GM21529 (cell line): ENCODE measurements at regions not wholly inside any gene's neighbourhood (a gene's known extent, or its start where the extent isn't known, plus 50 kb on each side); places are given as distances from the start of the nearest gene placed in this dataset.
"Not testable (repeated sequence)": the region's sequence is repeated elsewhere in the genome, so short reads cannot be mapped to it uniquely, and the experiment has no call there.

Experiments
- ATAC-seq: cut with Tn5 transposase; IDR thresholded peaks from one replicate; pipeline ENCODE4 v1.9.1; 2021; ENCODE audit not compliant: unreplicated experiment

GRCh38 chr10:65793738-65794425, 1132.0 kb upstream of the LRRTM3 start:
- ATAC-seq = no peak

- ATAC-seq = not testable (repeated sequence)
Measured at GRCh38 chr10:65794861-65795260, 1131.0 kb upstream of the LRRTM3 start.

GRCh38 chr10:65796472-65796871, 1129.4 kb upstream of the LRRTM3 start:
- ATAC-seq = no peak

GRCh38 chr10:65798133-65798532, 1127.7 kb upstream of the LRRTM3 start:
- no peak for ATAC-seq

DNA sequence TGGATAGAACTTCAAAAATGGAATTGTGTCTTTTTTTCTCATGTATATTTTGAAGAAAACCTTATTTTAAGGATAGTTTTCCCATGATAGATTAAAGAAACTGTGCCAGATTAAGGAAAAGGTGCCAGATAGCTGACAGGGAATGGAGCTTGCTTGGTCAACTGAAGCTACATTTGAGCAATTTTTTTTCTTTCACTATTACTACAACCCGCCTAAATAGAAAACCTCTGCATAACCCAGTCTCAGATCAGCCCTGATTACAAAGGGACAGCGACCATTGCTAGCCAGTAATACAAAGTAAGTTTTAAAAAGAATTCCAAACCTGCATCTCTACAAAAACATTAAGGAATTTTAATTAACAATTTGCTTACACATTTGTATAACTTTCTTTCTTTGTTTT, 1123.4 kb upstream of the LRRTM3 start:
- ATAC-seq = no peak

DNA sequence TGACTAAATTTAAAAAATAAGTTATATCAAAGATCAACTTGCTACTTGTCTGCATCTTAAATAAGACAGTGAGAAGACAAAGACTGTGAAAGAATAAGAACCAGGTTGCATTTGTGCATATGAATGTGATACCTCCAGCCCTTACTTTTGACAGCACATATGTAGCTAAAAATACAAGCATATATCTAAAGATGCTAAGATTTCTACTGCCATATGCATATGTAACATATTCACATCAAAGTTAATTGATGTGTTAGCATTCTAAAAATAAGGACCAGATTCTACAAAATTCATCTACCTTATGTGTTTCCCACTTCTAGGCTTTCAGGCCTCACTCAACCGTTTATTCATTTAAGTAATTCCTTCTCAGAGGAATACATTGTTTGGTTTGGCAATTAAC, 1120.3 kb upstream of the LRRTM3 start:
- no peak for ATAC-seq

- no peak for ATAC-seq
Measured at GRCh38 chr10:65805993-65806392, 1119.8 kb upstream of the LRRTM3 start.

DNA sequence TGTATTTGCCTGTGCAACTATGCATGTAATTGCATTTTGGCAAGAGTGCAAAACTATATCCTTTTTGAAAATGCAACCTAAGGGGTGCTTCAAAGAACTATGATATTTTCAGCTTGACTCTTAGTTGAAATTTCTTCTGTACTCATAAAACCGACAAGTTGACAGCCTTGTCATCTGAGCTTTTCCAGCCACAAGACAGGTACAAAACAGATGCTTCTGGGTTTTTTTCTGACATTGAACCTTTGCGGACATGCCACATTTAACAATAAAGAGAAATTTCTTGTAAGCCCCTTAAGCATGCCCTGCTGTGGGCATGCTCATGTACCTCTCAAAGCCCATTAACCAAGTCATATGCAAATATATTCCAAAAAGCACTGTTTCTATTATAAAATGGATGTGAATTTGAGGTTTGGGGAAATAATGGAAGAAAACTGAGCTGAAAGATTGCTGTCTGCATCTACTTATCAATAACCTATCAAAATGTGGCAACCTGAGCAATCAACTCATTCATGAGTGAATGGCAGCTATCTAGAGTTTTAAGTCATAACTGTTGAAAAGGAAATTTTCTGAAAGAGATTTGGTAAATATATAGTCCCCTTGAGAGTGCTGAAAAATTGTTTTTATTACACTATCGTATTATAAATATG, 1117.0 kb upstream of the LRRTM3 start:
- ATAC-seq = no peak

DNA sequence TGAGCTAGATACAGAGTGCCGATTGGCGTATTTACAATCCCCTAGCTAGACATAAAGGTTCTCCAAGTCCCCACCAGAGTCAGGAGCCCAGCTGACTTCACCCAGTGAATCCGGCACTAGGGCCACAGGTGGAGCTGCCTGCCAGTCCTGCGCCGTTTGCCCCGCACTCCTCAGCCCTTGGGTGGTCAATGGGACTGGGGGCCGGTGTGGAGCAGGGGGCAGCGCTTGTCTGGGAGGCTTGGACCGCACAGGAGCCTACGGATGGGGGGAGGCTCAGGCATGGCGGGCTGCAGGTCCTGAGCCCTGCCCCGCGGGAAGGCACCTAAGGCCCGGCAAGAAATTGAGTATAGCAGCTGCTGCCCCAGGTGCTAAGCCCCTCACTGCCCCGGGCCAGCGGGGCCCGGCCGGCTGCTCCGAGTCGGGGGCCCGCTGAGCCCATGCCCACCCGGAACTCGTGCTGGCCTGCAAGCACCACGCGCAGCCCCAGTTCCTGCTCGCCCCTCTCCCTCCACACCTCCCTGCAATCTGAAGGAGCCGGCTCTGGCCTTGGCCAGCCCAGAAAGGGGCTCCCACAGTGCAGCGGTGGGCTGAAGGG, 1113.8 kb upstream of the LRRTM3 start:
- no peak for ATAC-seq

DNA sequence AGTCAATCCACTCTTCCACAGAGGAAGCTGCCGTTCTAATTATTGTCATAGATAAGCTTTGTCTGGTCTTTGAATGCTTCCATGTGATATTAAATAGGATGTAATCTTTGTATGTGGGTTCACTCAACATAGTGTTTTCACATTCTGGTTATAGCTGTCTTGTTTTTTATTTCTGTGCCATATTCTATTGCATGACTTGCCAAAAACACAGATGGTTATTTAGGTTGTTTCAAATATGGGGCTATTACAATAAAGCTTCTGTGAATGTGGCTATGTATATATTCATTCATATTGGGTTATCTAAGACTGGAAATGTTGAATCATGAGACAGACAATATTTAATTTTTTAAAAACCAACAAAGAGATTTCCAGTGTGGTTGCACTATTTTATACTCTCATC, 1109.3 kb upstream of the LRRTM3 start:
- no peak for ATAC-seq

GRCh38 chr10:65818990-65819389, 1106.8 kb upstream of the LRRTM3 start:
- ATAC-seq = no peak

DNA sequence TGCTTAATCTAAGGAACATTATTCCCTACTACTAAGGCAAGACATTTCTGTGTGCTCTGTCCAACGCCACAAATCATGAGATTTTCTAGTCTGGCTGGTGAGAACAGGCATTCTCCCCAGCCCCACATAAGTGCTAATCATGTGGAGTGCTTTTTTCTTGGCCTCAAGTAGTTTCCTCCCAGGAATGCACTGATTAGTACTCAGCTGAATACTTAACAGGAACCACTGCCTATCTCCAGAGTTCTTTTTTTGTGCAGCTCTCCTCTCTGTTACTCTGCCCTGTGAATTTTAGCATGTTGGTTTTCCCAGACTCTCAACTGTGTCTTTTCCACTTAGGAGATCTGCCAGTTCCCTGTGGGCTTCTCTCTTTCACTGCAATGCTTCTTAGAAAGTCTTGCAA, 1098.5 kb upstream of the LRRTM3 start:
- ATAC-seq = no peak

- no peak for ATAC-seq
Measured at GRCh38 chr10:65838811-65839210, 1087.0 kb upstream of the LRRTM3 start.

GRCh38 chr10:65843203-65843602, 1082.6 kb upstream of the LRRTM3 start:
- ATAC-seq = no peak

- no peak for ATAC-seq
Measured at GRCh38 chr10:65845916-65846315, 1079.9 kb upstream of the LRRTM3 start.

- no peak for ATAC-seq
Measured at GRCh38 chr10:65846541-65846940, 1079.3 kb upstream of the LRRTM3 start.

- ATAC-seq = no peak
Measured at GRCh38 chr10:65846949-65847348, 1078.9 kb upstream of the LRRTM3 start.

- ATAC-seq = no peak
Measured at GRCh38 chr10:65847436-65848230, 1078.2 kb upstream of the LRRTM3 start.

GRCh38 chr10:65858841-65859240, 1067.0 kb upstream of the LRRTM3 start:
- ATAC-seq = no peak

DNA sequence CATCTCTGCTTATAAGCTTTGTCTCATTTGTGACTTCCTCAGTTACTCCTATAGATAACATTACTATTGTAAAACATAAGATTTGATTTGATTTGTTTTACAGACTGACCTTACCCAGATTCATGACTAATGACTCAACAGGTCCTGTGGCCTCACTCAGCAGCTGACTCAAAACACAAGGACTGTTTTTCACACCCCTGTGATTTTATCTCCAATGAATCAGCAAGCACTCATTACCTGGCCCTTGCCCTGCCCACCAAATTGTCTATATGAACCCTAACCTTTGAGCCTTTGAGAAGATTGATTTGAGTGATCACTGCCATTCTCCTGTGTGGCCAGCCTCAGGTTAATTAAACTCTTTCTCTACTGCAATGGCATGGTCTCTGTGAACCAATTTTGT, 1064.6 kb upstream of the LRRTM3 start:
- no peak for ATAC-seq
